Right lobe of liver (tissue), 6 donors: ENCODE measurements at regions not wholly inside any gene's neighbourhood (a gene's known extent, or its start where the extent isn't known, plus 50 kb on each side); places are given as distances from the start of the nearest gene placed in this dataset.

Experiments
- ATAC-seq, 4 donors: fragments of 200-7000 bp; cut with Tn5 transposase; one replicate each; pipeline ENCODE4 v1.9.1; 2020; ENCODE audit warnings: mild to moderate bottlenecking in 4 of 4, moderate library complexity in 4 of 4
- DNase-seq, 3 donors: peaks; one replicate each; pipeline ENCODE4 v3.0.0-alpha.2; 2020
- H3K27ac ChIP-seq, 3 donors: fragments of 200-600 bp; one replicate each; pipeline ENCODE4 v1.8.0; 2022
- H3K27me3 ChIP-seq, 2 donors: fragments of 200-600 bp; one replicate each; pipeline ENCODE4 v1.8.0; 2022
- H3K36me3 ChIP-seq, 4 donors: fragments of 200-600 bp; sonication (generic) in 1 of 4; one replicate each; pipeline versions ENCODE4 v1.5.1 to v1.8.0; 2017 to 2022; ENCODE audit warnings: control low read depth in 1 of 4
- H3K4me1 ChIP-seq, 4 donors: fragments of 200-600 bp; sonication (generic) in 1 of 4; one replicate each; pipeline versions ENCODE4 v1.5.1 to v1.8.0; 2017 to 2022; ENCODE audit warnings: control low read depth in 1 of 4
- H3K4me3 ChIP-seq, 3 donors: fragments of 200-600 bp; one replicate each; pipeline ENCODE4 v1.8.0; 2022
- H3K9me3 ChIP-seq, 4 donors: fragments of 200-600 bp; sonication (generic) in 1 of 4; one replicate each; pipeline versions ENCODE4 v1.5.1 to v1.8.0; 2017 to 2022; ENCODE audit warnings: control low read depth in 1 of 4
- CTCF ChIP-seq, 4 donors: fragments of 200-600 bp in 3 of 4; fragments of 450-650 bp in 1 of 4; IDR thresholded peaks; one replicate each; pipeline versions ENCODE4 v1.5.1 to v1.8.0; 2016 to 2022; ENCODE audit warnings: antibody characterized with exemption in 4 of 4, mild to moderate bottlenecking in 2 of 4
- POLR2A ChIP-seq: fragments of 450-650 bp; IDR thresholded peaks from one replicate; pipeline ENCODE4 v1.6.1; 2017; ENCODE audit warnings: antibody characterized with exemption, mild to moderate bottlenecking
- WGBS: methylation state at CpG from one replicate; pipeline ENCODE4 v1.1.6; 2018; ENCODE audit warnings: low coverage, low lambda C conversion rate; ENCODE audit not compliant: insufficient coverage; ENCODE audit errors: missing lambda C conversion rate; 5-methylcytosine and 5-hydroxymethylcytosine counted together
- intact Hi-C, 2 donors: fragments of 100-400 bp; cut with DNase I; formaldehyde crosslinking; loops; one replicate each; pipeline versions ENCODE4 v1.11.2 to v1.14.1; 2022
- donor health status: DM: no; HTN: yes; CAD: no.
- donor health status: DM: no; HTN: no; CAD: no.
- donor health status: DM: no; HTN: no; CAD: no.
- donor health status: DM: no; HTN: yes; CAD: no.
- donor health status: DM: no; HTN: yes; CAD: no.

- 16% methylated on average over 2 of the region's 2 CpGs for WGBS
Measured at GRCh38 chr4:162442128-162442527, 278.3 kb upstream of the FSTL5 start.

GRCh38 chr4:162422312-162422711 is 258.5 kb upstream of the FSTL5 start:
- no peaks in the 10 kb centered on the region for H3K36me3 ChIP-seq
- ATAC-seq (no peak), DNase-seq (no peak)
- H3K4me3 ChIP-seq, result no peak overlapping the region
- TF ChIP-seq POLR2A, result no peak
- TF ChIP-seq CTCF (IDR thresholded peaks at IDR 0.05), result no peak
- 72% methylated on average over 4 of the region's 4 CpGs for WGBS
- no peaks in the 10 kb centered on the region for H3K27me3 ChIP-seq
- no peak overlapping the region for H3K27ac ChIP-seq
- no peaks in the 10 kb centered on the region for H3K9me3 ChIP-seq
- intact Hi-C loops, result no loop called here
- no peaks in the 10 kb centered on the region for H3K4me1 ChIP-seq

More at GRCh38 chr4:162442128-162442527, 278.3 kb upstream of the FSTL5 start:
- ATAC-seq (no peak), DNase-seq (no peak)
- Histone ChIP-seq H3K4me1 (no peaks in the 10 kb centered on the region), H3K9me3 (no peaks in the 10 kb centered on the region), H3K27me3 (no peaks in the 10 kb centered on the region), H3K4me3 (no peak overlapping the region), H3K36me3 (no peaks in the 10 kb centered on the region), H3K27ac (no peak overlapping the region)
- TF ChIP-seq CTCF (IDR thresholded peaks at IDR 0.05) (no peak), POLR2A (no peak)
- intact Hi-C loops, result no loop called here

GRCh38 chr4:162410854-162411253 is 247.1 kb upstream of the FSTL5 start:
- intact Hi-C loops, result no loop called here

GRCh38 chr4:162409048-162409447 is 245.2 kb upstream of the FSTL5 start:
- no peak for TF ChIP-seq CTCF (IDR thresholded peaks at IDR 0.05)
- no peak for TF ChIP-seq POLR2A
- Histone ChIP-seq H3K9me3 (no peaks in the 10 kb centered on the region), H3K4me3 (no peak overlapping the region), H3K4me1 (no peaks in the 10 kb centered on the region), H3K36me3 (no peaks in the 10 kb centered on the region), H3K27me3 (no peaks in the 10 kb centered on the region), H3K27ac (no peak overlapping the region)
- 73% methylated on average over 4 of the region's 16 CpGs for WGBS
- ATAC-seq (no peak), DNase-seq (no peak)
- intact Hi-C loops, result no loop called here

More at GRCh38 chr4:162410854-162411253, 247.1 kb upstream of the FSTL5 start:
- TF ChIP-seq POLR2A (no peak), CTCF (IDR thresholded peaks at IDR 0.05) (no peak)
- H3K27me3 ChIP-seq, result no peaks in the 10 kb centered on the region
- H3K4me1 ChIP-seq, result no peaks in the 10 kb centered on the region
- no peak overlapping the region for H3K4me3 ChIP-seq
- 0% methylated on average over 1 of the region's 1 CpG for WGBS
- DNase-seq (no peak), ATAC-seq (no peak)
- H3K9me3 ChIP-seq, result no peaks in the 10 kb centered on the region
- no peak overlapping the region for H3K27ac ChIP-seq
- H3K36me3 ChIP-seq, result no peaks in the 10 kb centered on the region

GRCh38 chr4:162408309-162408708 is 244.5 kb upstream of the FSTL5 start:
- 42% methylated on average over 3 of the region's 9 CpGs for WGBS
- Histone ChIP-seq H3K27ac (no peak overlapping the region), H3K27me3 (no peaks in the 10 kb centered on the region), H3K36me3 (no peaks in the 10 kb centered on the region), H3K9me3 (no peaks in the 10 kb centered on the region), H3K4me1 (no peaks in the 10 kb centered on the region), H3K4me3 (no peak overlapping the region)
- no peak for TF ChIP-seq POLR2A
- no peak for TF ChIP-seq CTCF (IDR thresholded peaks at IDR 0.05)
- ATAC-seq, result peak in 3 of 4 donors; percentile 40 to 65 (median 59)
- intact Hi-C loops, result no loop called here
- DNase-seq, result peak in 1 of 3 donors; percentile 27
